ENCODE measurements at regions not wholly inside any gene's neighbourhood (a gene's known extent, or its start where the extent isn't known, plus 50 kb on each side); places are given as distances from the start of the nearest gene placed in this dataset.
A peak's percentile ranks its signal among the peaks of the same experiment; 100 is the strongest.

DNA sequence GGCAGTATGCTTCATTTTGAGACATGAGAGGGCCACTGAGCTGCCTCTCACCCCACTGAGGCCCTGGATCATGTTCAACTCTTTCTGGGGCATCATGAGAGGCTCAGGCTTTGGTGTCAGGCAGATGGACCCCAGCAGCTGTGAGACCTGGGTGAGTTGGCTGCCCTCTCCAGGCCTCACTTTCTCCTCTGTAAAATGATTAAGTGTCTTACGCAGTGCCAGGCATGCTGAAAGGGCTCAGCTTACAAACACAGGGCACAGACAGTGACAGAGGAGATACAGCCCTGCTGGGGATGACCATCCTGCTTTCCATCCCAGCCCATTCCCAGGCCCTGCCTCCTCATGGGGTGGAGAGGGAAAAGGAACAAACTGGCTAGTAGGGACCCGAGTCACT is 387.4 kb downstream of the MATN1 start:
- intact Hi-C loops (cut with DNase I; ENCODE audit: low total_unique reads) = no loop called here
- WGBS, 5 donors = 67 to 100% (median 92%) methylated on average over 1 to 2 of the region's 2 CpGs
- TF ChIP-seq POLR2A (IDR thresholded peaks at IDR 0.05) (no peak), POLR2AphosphoS5 (IDR thresholded peaks at IDR 0.05) (no peak)
- TF ChIP-seq, protein P1, sequence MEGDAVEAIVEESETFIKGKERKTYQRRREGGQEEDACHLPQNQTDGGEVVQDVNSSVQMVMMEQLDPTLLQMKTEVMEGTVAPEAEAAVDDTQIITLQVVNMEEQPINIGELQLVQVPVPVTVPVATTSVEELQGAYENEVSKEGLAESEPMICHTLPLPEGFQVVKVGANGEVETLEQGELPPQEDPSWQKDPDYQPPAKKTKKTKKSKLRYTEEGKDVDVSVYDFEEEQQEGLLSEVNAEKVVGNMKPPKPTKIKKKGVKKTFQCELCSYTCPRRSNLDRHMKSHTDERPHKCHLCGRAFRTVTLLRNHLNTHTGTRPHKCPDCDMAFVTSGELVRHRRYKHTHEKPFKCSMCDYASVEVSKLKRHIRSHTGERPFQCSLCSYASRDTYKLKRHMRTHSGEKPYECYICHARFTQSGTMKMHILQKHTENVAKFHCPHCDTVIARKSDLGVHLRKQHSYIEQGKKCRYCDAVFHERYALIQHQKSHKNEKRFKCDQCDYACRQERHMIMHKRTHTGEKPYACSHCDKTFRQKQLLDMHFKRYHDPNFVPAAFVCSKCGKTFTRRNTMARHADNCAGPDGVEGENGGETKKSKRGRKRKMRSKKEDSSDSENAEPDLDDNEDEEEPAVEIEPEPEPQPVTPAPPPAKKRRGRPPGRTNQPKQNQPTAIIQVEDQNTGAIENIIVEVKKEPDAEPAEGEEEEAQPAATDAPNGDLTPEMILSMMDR (IDR thresholded peaks at IDR 0.05 in 8 of 11, conservative IDR thresholded peaks at IDR 0.05 in 3 of 11) = no peak
- H3K9me3 ChIP-seq = no peaks in the 10 kb centered on the region
- H3K27ac ChIP-seq = no peak overlapping the region
- peak; percentile 31 for DNase-seq
- peaks cover 0 to 1% (median 0%) of the 10 kb centered on the region in 7 donors for H3K27me3 ChIP-seq (replicated peaks in 1 of 7)
- no peak overlapping the region for H3K4me3 ChIP-seq
- H3K36me3 ChIP-seq = no peaks in the 10 kb centered on the region
- H3K4me1 ChIP-seq = no peaks in the 10 kb centered on the region

DNA sequence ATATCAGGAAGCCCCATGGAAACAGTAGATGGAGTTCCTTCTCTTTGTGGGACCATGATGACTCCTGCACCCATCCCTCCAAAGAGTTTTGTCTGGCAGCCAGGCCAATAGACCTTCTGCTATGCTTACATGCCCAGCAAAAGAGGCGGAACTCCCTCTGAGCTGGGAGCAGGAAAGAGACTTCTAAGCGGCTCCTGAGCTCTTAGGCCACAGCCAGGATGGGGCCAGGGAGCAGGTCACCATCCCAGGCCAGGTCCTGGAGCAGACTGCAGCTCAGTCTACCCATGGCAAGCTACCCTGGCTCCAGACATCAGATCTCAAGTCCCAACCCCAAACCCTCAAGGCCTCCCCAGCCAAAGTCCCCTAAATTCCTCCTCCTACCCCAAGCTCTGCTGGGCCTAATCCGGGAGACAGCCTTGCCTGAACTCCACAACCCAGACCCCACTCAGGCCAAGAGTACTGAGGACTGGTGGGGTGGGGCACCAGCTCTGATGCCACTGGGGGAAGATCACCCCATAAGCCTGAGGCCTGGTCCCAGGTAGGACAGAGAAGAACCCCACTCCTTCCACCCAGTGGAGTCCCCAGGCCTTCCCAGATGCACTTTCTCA is 387.9 kb downstream of the MATN1 start:
- DNase-seq = no peak
- 83 to 96% (median 87%) methylated on average over 2 to 3 of the region's 3 CpGs for WGBS, 5 donors
- intact Hi-C loops (cut with DNase I; ENCODE audit: low total_unique reads) = no loop called here

DNA sequence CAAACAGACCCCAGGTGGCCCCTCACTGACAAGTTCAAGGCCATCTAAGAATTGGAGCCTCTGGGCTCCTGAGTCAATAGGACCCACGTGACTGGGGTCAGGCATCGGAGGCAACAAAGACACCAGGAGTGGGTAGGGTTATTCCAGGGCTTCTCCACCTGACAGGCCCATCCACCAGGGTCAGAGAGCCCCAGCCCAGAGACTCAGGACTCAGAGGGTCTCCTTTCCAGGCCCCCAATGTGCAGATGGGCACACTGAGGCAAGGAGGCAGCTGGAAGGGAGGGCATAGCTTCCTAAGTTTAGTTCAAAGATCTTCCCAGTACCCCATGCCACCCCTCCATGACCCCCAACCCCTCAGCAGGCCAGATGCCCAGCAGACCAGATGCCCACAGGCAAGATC is 388.6 kb downstream of the MATN1 start:
- no peak overlapping the region for H3K27ac ChIP-seq
- peaks cover 0 to 7% (median 0%) of the 10 kb centered on the region in 7 donors for H3K27me3 ChIP-seq (replicated peaks in 1 of 7)
- no peaks in the 10 kb centered on the region for H3K4me1 ChIP-seq
- intact Hi-C loops (cut with DNase I; ENCODE audit: low total_unique reads) = no loop called here
- no peak overlapping the region for H3K4me3 ChIP-seq
- DNase-seq = no peak
- no peaks in the 10 kb centered on the region for H3K36me3 ChIP-seq
- 81 to 100% (median 85%) methylated on average over 1 to 2 of the region's 2 CpGs for WGBS, 5 donors
- no peaks in the 10 kb centered on the region for H3K9me3 ChIP-seq
- TF ChIP-seq POLR2A (IDR thresholded peaks at IDR 0.05) (no peak), POLR2AphosphoS5 (IDR thresholded peaks at IDR 0.05) (no peak)
- TF ChIP-seq, protein P1 (IDR thresholded peaks at IDR 0.05 in 8 of 11, conservative IDR thresholded peaks at IDR 0.05 in 3 of 11) = no peak

More for the DNA sequence above, 387.9 kb downstream of the MATN1 start:
- Histone ChIP-seq H3K4me1 (no peaks in the 10 kb centered on the region), H3K36me3 (no peaks in the 10 kb centered on the region), H3K27ac (no peak overlapping the region), H3K9me3 (no peaks in the 10 kb centered on the region), H3K27me3 (replicated peaks in 1 of 7) (no peaks in the 10 kb centered on the region), H3K4me3 (no peak overlapping the region)
- no peak for TF ChIP-seq POLR2AphosphoS5 (IDR thresholded peaks at IDR 0.05)
- TF ChIP-seq, protein P1 (IDR thresholded peaks at IDR 0.05 in 8 of 11, conservative IDR thresholded peaks at IDR 0.05 in 3 of 11) = no peak

DNA sequence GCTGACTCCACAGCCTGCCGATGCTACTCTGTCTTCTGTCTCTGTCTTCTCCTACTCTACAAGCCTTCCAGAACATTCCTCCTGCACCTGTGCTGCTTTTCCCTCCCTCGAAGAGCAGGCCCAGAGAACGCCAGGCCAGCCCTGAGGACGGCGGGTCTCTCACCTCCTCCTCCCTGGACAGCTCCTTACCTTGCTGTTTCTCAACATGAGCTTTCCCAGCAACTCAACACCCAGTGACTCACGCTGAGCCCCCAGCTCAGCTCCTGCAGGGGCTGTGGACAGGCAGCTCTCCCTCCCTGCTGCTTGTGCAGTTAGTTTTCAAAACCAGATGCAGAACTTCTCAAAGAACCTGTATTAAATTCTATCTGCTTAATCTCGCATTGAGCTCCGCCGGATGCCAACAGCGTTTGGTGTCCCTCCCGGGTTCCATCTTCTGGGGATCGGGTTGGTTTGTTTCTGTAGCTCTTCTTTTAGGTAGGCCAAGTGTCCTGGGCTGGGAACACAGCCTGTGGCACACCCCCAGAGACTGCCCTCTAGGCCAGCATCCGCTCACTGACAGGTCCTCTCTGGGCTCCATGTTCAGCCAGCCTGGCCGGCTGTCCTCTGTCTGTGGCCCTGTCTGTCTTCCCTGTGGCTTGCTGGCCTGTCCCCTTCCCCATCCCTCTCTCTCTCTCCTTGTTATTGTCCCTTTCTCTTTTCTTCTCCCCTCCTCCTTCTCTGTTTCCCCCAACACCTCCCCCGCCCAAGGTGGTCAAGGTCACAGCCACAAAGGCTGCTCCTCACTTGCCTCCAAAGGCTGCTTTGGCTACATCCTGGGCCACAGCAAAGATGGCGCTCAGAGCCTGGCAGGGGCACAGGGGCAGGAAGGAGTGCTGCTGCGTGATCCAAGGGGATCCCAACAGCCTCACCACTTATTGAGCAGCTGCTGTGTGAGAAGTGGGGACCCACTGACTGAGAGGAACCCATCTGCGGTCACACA is 391.0 kb downstream of the MATN1 start:
- intact Hi-C loops (cut with DNase I; ENCODE audit: low total_unique reads) = no loop called here
- no peak for DNase-seq
- TF ChIP-seq, protein P1 (IDR thresholded peaks at IDR 0.05 in 8 of 11, conservative IDR thresholded peaks at IDR 0.05 in 3 of 11) = no peak
- TF ChIP-seq POLR2AphosphoS5 (IDR thresholded peaks at IDR 0.05) (no peak), POLR2A (IDR thresholded peaks at IDR 0.05) (no peak)

More for the DNA sequence above, 391.0 kb downstream of the MATN1 start:
- 81 to 89% (median 86%) methylated on average over 17 to 18 of the region's 18 CpGs for WGBS, 5 donors
- Histone ChIP-seq H3K4me1 (no peaks in the 10 kb centered on the region), H3K27me3 (replicated peaks in 1 of 7) (peaks cover 0 to 10% (median 0%) of the 10 kb centered on the region in 7 donors), H3K27ac (no peak overlapping the region), H3K4me3 (no peak overlapping the region), H3K36me3 (no peaks in the 10 kb centered on the region), H3K9me3 (no peaks in the 10 kb centered on the region)

All from spleen (tissue), 11 donors.